SH-SY5Y (cell line): ENCODE measurements at regions not wholly inside any gene's neighbourhood (a gene's known extent, or its start where the extent isn't known, plus 50 kb on each side); places are given as distances from the start of the nearest gene placed in this dataset.

Experiments
- GATA2 ChIP-seq: IDR thresholded peaks from 2 replicates; pipeline ENCODE4 v1.6.1; 2011; ENCODE audit warnings: mild to moderate bottlenecking, low read depth, low read length
- GATA3 ChIP-seq: IDR thresholded peaks from 2 replicates; pipeline ENCODE4 v1.6.1; 2011; ENCODE audit warnings: low read depth, mild to moderate bottlenecking, low read length, moderate library complexity

GRCh38 chr6:125593746-125594145 is 155.7 kb upstream of the HEY2 start:
- TF ChIP-seq GATA3 (no peak), GATA2 (no peak)
